Daoy (cell line): ENCODE measurements at regions not wholly inside any gene's neighbourhood (a gene's known extent, or its start where the extent isn't known, plus 50 kb on each side); places are given as distances from the start of the nearest gene placed in this dataset.
"Not testable (repeated sequence)": the region's sequence is repeated elsewhere in the genome, so short reads cannot be mapped to it uniquely, and the experiment has no call there.

Experiments used
- DNase-seq: peaks from one replicate; pipeline ENCODE4 v3.0.0-alpha.2; 2015; ENCODE audit warnings: low read depth

DNA sequence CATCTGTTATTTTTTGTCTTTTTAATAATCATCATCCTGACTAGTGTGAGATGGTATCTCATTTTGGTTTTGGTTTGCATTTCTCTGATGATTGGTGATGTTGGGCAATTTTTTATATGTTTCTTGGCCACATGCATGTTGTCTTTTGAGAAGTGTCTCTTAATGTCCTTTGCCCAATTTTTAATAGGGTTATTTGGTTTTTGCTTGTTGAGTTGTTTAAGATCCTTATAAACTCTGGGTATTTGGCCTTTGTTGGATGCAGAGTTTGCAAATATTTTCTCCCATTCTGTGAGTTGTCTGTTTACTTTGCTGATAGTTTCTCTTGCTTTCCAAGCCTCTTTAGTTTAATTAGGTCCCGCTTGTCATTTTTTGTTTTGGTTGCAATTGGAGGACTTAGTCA is 152.1 kb upstream of the MED14 start:
- DNase-seq, result no peak

DNA sequence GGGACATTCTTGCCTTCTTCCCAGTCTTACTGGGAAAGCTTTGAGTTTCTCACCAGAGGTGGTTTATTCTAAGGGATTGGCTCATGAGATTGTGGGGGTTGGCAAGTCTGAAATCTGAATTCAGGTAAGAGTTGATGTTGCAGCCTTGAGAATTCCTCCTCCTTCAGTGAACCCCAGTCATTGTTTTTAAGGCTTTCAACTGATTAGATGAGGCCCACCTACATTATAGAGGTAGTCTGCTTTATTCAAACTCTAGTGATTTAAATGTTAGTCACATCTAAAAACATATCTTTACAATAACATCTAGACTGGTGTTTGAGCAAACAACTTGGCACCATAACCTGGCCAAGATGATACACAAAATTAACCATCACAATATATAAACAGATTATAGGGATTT is 156.5 kb upstream of the MED14 start:
- DNase-seq, result no peak

DNA sequence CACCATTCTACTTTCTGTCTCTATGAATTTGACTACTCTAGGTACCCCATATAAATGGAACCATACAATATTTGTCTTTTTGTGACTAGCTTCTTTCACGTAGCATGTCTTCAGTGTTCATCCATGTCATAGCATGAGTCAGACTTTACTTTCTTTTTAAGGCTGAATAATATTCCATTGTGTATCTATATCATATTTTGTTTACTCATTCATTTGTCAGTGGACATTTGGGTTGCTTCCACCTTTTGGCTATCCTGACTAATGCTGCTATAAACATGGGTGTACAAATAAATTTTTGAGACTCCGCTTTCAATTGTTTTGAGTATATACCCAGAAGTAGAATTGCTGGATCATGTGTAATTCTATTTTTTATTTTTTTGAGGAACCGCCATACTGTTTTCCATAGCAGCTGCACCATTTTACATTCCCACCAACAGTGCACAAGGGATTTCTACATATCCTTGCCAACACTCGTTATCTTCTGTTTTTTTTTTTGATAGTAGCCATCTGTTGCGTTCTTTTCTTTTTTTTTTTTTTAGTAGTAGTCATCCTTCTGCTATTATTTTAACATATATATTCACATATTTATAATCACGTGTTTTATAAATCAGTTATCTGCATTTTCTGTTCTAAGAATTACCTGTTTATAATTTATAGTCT is 158.0 kb upstream of the MED14 start:
- no peak for DNase-seq

DNA sequence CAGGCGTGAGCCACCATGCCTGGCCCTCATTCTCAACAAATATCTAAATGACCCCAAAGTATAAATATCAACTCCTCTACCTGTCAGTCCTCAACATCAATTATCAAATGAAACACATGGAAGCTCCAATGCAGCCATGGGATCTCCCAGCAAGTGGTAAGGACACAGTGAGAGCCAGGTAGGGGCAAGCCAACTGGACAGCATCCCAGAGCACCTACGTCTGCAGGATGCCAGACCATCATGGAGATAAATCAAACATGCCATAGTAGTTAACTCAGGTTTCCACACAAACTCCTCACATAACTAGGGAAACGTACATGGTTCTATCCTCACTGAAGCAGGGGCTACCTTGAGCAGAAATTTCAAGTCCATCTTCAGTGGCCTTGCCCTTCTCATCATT is 159.9 kb upstream of the MED14 start:
- DNase-seq, result no peak

DNA sequence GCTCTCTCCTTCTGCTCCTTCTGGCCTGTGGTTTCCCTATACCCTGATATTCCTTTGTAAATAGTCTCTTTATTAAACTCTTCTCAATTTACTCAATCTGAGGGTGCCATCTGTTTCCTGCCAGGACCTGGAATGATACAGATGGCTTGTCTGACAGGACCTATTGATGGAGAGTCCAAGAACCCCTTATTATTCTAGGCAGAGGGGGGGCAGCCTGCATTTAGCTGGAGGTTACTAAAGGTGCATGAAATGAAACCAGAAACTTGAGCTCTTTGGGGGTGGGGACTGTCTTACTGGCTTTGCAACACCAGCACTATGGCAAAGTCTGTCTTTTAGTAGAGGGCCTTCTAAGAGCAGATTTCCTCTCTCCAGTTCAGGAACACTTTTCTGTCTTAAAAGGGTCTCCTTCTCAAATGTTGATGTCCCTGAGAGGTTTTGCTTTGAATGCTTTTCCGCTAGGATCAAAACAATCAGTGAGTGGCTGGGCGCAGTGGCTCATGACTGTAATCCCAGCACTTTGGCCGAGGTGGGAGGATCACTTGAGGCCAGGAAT is 162.5 kb upstream of the MED14 start:
- no peak for DNase-seq

DNA sequence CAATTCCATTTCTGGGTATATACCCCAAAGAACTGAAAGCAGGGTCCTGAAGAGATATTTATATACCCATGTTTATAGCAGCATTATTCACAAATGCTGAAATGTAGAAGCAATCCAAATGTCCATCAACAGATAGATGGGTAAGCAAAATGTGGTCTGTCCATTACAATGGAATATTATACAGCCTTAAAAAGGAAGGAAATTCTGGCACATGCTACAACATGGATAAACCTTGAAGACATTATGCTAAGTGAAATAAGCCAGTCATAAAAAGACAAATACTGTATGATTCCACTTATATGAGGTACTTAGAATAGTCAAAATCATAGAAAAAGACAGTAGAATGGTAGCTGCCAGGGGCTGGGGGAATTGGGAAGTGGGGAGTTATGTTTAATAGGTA is 169.4 kb upstream of the MED14 start:
- not testable (repeated sequence) for DNase-seq

DNA sequence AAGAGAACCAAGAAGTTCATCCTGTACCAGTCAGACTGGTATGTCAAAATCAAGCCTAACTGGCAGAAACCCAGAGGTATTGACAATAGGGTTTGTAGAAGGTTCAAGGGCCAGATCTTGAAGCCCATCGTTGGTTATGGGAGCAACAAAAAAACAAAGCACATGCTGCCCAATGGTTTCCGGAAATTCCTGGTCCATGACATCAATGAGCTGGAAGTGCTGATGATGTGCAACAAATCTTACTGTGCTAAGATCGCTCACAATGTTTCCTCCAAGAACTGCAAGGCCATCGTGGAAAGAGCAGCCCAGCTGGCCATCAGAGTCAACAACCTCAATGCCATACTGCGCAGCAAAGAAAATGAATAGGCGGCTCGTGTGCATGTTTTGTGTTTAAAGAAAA is 172.7 kb upstream of the MED14 start:
- peak; percentile 42 for DNase-seq

DNA sequence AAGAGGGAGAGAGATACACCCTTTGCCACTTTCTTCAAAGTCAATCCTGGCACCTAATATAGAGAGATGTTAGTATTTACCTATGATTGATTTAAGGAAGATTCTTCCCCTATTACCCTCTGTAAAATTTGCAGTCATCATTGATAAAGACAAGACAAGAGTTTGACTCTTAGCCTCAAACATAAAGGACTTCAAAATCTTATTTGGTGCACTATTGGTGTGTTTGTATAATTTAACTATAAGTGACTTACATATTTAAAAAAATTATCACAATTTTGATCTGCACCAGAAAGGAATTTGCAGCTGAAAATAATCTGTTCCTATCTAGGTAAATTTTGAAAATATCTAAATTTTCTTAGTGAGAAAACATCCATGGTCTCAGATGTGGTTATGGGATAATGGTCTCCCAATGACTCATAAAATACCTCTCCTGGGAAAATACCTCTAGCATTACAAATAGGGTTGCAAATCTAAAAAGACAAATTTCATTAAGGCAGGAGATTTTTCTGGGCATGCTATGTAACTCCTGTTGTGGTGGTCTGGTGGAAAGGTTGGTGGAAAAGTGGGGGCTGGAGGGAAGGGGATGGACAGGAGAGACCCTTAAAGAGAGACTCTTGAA is 173.6 kb upstream of the MED14 start:
- DNase-seq, result peak; percentile 51

DNA sequence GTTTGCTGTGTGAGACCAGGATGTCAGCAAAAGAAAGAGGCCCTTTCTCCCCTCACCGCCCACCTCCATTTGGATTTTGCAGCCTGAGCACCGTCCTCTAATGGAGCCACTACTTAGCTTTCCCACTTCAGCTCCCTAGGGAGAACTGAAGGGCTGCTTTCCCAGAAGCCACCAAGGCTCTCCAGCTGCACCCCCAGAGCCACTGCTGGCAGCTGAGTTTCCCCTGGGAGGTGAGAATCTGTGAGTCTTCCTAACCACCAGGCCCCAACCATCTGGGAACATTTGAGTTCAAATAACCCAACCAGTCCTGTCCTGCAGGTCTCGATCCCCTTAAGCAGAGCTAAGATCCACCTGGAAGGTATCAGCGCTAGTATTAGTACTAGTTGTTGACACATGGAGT is 173.1 kb upstream of the USP9X start:
- no peak for DNase-seq

DNA sequence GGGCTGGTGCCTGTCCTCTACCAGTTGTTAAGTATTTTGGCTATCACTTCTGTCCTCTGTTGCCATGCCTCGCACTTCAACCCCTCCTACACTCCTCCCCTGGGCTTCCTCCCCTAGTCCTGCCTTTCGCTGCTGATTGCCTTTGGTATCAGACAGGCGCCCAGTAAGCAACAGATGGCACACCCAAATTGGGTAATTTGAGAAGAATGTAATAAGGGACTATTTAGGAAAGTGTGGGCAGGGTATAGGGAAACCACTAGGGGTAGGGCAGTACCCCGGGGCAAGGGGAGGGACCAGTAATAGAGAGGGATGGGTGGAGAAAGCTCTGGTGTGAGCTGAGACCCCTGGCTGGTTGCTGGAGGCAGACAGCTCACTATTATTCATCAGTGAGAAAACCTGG is 172.7 kb upstream of the USP9X start:
- peak; percentile 42 for DNase-seq

DNA sequence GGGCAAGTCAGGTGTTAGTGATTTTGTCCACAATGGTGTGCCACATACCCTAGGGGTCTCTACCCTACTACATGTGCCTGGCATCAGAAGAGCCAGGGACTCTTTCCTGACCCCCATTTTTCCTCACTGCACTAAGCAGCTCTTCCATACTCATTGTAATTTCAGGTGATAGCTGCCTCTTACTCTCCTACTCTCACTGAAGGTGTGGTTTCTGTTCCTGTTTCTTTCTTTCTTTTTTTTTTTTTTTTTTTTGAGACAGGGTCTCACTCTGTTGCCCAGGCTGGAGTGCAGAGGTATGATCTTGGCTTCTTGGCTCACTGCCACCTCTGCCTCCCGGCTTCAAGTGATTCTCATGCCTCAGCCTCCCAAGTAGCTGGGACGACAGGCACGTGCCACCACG is 164.9 kb upstream of the USP9X start:
- DNase-seq, result no peak

DNA sequence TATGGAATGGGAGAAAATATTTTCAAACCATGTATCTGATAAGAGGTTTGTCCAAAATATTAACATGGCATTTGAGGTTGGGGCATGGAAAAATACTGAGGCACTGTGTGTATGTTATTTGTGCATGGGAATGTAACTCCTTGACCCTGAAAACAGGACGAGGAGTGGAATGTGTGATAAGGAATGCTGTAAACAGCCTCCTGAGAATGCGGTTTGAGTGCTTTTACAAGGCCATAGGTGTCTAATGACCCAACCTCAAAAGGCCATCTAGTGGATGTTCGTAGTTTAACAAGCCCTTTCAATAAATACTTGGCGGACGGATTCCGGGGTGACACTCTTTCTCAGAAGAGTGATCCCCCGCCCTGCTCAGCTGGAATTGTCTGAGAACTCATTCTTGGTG is 162.9 kb upstream of the USP9X start:
- peak; percentile 51 for DNase-seq

DNA sequence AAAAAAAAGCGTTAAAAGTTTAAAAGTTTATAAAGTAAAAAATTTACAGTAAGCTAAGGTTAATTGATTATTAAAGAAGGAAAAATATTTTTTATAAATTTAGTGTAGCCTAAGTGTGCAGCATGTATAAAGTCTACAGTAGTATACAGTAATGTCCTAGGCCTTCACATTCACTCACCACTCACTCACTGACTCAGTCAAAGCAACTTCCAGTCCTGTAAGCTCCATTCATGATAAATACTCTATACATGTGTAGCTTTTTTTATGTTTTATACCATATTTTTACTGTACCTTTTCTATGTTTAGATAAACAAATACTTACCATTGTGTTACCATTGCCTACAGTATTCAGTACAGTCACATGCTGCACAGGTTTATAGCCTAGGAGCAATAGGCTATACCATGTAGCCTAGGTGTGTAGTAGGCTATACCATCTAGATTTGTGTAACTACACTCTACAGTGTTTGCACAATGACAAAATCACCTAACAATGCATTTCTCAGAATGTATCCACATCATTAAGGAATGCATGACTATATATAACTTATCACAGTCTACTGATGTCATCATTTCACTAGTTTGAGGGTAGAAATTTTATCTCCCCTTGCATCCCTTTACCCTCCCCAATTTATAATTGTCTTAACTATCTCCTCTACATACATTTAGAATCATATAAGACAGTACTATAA is 158.4 kb upstream of the USP9X start:
- not testable (repeated sequence) for DNase-seq

DNA sequence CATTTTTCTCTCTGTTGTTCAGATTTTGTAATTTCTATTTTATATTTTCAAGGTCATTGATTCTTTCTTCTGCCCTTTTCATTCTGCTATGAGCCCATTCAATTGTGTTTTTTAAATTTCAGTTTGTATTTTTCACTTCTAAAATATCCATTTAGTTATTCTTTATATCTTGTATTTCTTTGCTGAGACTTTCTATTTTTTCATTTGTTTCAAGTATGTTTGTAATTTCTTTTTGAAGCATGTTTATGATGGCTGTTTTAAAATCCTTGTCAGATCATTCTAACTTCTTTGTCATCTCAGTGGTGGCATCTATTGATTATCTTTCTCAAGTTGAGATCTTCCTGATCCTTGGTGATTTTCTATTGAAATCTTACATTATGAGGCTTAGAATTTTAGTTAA is 157.2 kb upstream of the USP9X start:
- DNase-seq, result no peak

DNA sequence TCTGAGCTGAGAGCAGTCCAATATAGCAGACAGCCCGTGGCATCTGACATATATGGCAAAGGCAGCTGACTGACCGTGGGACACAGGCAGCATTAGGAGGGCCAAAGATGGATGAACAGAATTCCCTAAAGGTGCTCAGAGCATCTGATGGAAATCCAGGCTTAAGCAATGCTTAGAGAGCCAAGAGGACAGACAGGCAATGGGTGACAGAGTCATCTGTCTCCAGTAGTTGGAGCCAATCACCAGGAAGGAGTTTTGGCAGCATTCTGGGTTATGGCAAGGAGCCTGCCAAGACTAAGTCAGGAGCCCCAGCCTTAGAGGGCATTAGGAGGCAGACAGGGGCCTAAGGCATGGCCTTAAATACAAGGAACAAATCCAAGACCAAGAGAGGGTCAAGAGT is 153.3 kb upstream of the USP9X start:
- no peak for DNase-seq

DNA sequence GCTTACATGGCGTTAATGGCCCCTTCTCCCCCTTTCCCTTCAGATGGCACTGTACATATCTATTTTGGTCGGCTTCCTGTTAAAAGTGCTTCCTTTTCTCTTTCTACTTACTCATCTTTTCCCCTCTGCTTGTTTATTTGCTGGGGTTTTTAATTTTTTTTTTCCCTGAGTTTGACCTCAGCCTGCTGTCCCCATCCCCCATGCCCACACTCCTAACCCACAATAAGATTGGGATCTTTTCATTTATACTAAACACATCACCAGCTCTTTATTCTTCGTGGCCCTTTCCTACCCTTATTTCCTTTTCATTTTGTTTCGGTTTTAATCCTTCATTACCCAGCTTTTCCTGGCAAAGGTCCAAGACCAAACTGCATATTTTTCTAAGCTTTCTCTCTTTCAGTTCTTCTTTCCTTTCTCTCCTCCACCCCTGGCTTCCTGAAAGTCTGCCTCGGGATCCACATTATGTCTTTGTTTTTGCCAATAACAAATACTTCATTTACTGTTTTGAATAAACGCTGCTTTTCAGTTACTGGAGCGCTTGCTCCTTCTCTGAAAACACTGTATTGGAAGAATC is 152.0 kb upstream of the USP9X start:
- peak; percentile 19 for DNase-seq

DNA sequence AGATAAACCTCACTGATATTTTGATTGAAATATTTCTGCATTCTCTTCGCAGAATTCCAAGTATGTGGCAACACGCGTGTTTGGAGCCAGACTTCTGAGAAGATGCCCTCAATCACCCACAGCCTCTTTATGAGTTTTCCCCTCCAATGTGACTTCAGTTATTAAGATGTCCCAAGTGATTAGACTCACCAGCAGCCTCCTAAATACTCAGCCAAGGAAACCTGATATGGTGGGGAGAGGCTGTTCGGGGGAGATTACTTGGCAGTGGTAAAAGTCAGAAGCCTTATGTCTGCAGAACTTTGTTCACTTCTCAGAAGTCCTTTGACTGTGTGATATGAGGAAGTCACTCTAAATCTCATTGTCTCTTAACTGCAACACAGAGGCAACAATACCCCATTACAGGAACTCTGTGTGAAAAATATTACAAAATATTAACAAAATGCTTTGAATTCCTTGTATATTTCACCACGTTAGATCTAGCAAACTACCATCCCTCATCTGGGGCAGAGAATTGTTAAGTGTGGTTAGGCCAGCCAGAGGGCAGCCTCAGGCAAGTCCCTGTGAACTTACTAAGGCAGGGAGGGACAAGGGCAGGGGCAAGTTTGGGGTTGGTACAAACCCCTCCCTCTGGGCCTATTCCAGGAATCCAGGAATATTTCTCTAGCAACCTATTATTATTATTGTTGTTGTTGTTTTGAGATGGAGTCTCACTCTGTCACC is 151.4 kb upstream of the USP9X start:
- peak; percentile 35 for DNase-seq

DNA sequence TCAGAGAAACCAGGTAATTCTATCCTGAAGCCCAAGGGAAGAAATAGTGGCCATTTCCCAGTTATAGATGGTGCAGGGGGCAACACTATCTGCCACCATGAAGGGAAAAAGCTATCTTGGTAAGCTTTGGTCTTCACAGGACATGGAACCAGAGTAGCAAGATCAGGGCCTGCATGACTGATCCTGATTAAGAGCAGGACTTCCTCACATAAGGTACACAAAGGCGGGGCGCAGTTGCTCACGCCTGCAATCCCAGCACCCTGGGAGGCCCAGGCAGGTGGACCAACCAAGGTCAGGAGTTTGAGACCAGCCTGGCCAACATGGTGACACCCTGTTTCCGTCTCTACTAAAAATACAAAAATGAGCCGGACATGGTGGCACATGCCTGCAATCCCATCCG is 148.4 kb upstream of the USP9X start:
- DNase-seq, result no peak

DNA sequence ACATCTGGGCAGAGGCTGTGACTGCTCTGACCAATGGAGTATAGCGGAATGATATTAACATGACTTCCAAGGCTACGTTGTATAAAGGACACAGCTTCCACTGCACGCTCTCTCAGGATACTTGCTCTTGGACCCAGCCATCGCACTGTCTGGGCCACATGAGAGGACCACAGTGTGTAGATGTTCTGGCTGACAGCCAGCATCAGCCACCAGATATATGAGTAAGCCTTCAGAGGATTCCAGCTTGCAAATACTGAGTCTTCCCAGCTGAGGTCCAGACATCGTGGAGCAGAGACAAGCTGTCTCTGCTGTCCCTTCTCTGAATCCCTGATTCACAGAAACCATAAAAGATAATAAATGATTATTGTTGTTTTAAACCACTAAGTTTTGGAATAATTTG is 146.8 kb upstream of the USP9X start:
- peak; percentile 29 for DNase-seq

DNA sequence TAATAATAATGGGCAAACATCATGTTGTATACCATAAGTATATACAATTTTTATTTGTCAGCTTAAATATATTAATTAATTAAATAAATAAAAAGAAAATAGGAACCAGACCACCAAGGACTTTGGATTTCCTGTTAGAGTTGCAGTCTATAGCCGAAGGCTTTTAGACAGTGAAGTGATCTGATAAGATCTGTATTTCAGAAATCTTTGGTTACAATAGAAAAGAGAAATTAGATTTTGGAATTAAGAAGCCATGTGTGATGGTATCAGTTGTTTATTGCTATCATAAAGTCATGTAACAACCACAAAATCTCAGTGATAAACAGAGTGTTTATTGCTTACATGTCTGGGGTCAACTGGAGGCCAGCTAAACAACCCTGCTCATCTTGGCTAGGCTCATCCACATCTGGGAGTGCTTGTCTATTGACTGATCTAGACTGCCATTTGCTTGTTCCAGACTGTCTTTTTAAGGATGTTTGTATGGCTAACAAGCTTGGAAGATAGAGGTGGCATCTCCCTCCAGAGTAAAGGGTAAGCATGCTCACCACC is 142.1 kb upstream of the USP9X start:
- DNase-seq, result no peak

DNA sequence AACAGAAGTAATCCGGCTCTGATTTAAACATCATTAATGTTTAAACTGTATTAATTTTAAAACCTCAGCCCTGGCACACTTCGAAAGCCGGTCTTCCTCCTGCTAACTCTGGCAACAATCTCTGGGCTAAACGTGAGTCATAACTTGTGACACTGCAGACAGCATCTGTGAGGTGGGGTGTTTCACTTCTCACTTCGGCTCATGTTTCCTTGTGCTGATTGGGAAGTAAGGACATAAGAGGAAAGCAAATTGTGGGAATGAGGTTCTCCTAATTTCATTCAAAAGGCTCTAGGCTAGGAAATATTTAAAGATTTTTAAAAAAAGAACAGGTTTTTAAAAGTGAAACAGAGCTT is 139.9 kb upstream of the USP9X start:
- peak; percentile 75 for DNase-seq

DNA sequence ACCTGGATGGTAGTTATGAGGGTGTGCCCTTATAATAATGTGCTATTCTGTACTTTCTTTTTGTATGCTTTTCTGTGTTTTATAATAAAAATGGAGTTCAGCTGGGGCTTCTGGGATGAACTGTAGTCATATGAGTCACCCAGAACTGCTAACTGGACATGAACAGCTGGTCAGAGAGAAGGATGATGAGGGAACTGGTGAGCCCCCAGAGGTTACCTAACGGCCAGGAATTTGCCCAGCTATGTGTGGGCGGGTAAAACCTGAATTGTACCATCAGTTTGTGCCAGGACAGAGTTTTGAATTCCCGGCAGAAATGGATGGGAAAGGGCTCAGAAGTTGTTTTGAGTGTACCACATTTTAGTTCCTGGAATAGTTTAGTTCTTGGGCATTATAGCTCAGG is 138.0 kb upstream of the USP9X start:
- peak; percentile 9 for DNase-seq
